NCI-H345 (cell line): ENCODE measurements at regions not wholly inside any gene's neighbourhood (a gene's known extent, or its start where the extent isn't known, plus 50 kb on each side); places are given as distances from the start of the nearest gene placed in this dataset.
A peak's percentile ranks its signal among the peaks of the same experiment; 100 is the strongest.
"Not testable (repeated sequence)": the region's sequence is repeated elsewhere in the genome, so short reads cannot be mapped to it uniquely, and the experiment has no call there.

Source experiments
- DNase-seq: peaks from one replicate; lab custom pipeline; 2025; lab: John Stamatoyannopoulos, UW

- DNase-seq, result no peak
Observed at GRCh38 chr6:43884652-43885022, 114.6 kb downstream of the VEGFA start.

- no peak for DNase-seq
Observed at GRCh38 chr6:43883847-43884651, 114.0 kb downstream of the VEGFA start.

- not testable (repeated sequence) for DNase-seq
Observed at GRCh38 chr6:43882690-43883448, 112.9 kb downstream of the VEGFA start.

GRCh38 chr6:43880236-43881137 lies 110.5 kb downstream of the VEGFA start:
- DNase-seq, result no peak

GRCh38 chr6:43879722-43880121 lies 109.7 kb downstream of the VEGFA start:
- no peak for DNase-seq

GRCh38 chr6:43878823-43879495 lies 108.9 kb downstream of the VEGFA start:
- peak; percentile 24 for DNase-seq

GRCh38 chr6:43878127-43878634 lies 108.2 kb downstream of the VEGFA start:
- DNase-seq, result no peak

- DNase-seq, result no peak
Observed at GRCh38 chr6:43877463-43878126, 107.6 kb downstream of the VEGFA start.

- no peak for DNase-seq
Observed at GRCh38 chr6:43877036-43877435, 107.0 kb downstream of the VEGFA start.

- DNase-seq, result no peak
Observed at GRCh38 chr6:43876602-43877001, 106.6 kb downstream of the VEGFA start.

GRCh38 chr6:43875849-43876572 lies 106.0 kb downstream of the VEGFA start:
- DNase-seq, result no peak

- DNase-seq, result no peak
Observed at GRCh38 chr6:43874814-43875590, 105.0 kb downstream of the VEGFA start.

GRCh38 chr6:43873806-43874714 lies 104.0 kb downstream of the VEGFA start:
- peak; percentile 95 for DNase-seq

- no peak for DNase-seq
Observed at GRCh38 chr6:43871933-43872332, 101.9 kb downstream of the VEGFA start.

GRCh38 chr6:43871284-43871683 lies 101.3 kb downstream of the VEGFA start:
- DNase-seq, result no peak

- no peak for DNase-seq
Observed at GRCh38 chr6:43870660-43871061, 100.7 kb downstream of the VEGFA start.

- DNase-seq, result no peak
Observed at GRCh38 chr6:43869792-43870659, 100.0 kb downstream of the VEGFA start.
